GM23248 (cell line): ENCODE measurements at regions not wholly inside any gene's neighbourhood (a gene's known extent, or its start where the extent isn't known, plus 50 kb on each side); places are given as distances from the start of the nearest gene placed in this dataset.

Experiments used
- DNase-seq: peaks from one replicate; pipeline ENCODE4 v3.0.0-alpha.2; 2015
- H2AFZ ChIP-seq: fragments of 200-600 bp; sonication (generic); 2 replicates; pipeline ENCODE4 v1.6.1; 2016; ENCODE audit warnings: antibody characterized with exemption
- H3F3A ChIP-seq: fragments of 200-600 bp; sonication (generic); 2 replicates; pipeline ENCODE4 v1.6.1; 2016; ENCODE audit warnings: mild to moderate bottlenecking, antibody characterized with exemption, mixed run types; ENCODE audit not compliant: insufficient read depth
- H3K27ac ChIP-seq: fragments of 200-600 bp; sonication (generic); 2 replicates; pipeline ENCODE4 v1.5.1; 2016; ENCODE audit warnings: mild to moderate bottlenecking
- H3K27me3 ChIP-seq: fragments of 200-600 bp; sonication (generic); replicated peaks from 2 replicates; pipeline ENCODE4 v1.6.1; 2016; ENCODE audit warnings: mild to moderate bottlenecking; ENCODE audit not compliant: insufficient read depth
- H3K36me3 ChIP-seq: fragments of 200-600 bp; sonication (generic); 2 replicates; pipeline ENCODE4 v1.6.1; 2016; ENCODE audit warnings: low read depth, mild to moderate bottlenecking
- H3K4me1 ChIP-seq: fragments of 200-600 bp; sonication (generic); 2 replicates; pipeline ENCODE4 v1.6.1; 2016; ENCODE audit warnings: mild to moderate bottlenecking; ENCODE audit not compliant: insufficient read depth
- H3K4me2 ChIP-seq: fragments of 200-600 bp; sonication (generic); one replicate; pipeline ENCODE4 v1.6.1; 2016; ENCODE audit warnings: mild to moderate bottlenecking; ENCODE audit not compliant: unreplicated experiment
- H3K4me3 ChIP-seq: fragments of 200-600 bp; sonication (generic); 2 replicates; pipeline ENCODE4 v1.5.1; 2016; ENCODE audit warnings: mild to moderate bottlenecking
- H3K79me2 ChIP-seq: fragments of 200-600 bp; sonication (generic); 2 replicates; pipeline ENCODE4 v1.6.1; 2016; ENCODE audit warnings: mild to moderate bottlenecking; ENCODE audit not compliant: insufficient read depth
- H3K9ac ChIP-seq: fragments of 200-600 bp; sonication (generic); 2 replicates; pipeline ENCODE4 v1.6.1; 2016; ENCODE audit warnings: mild to moderate bottlenecking
- H3K9me2 ChIP-seq: fragments of 200-600 bp; sonication (generic); 2 replicates; pipeline ENCODE4 v1.6.1; 2016; ENCODE audit warnings: mixed run types, mild to moderate bottlenecking, moderate library complexity; ENCODE audit not compliant: insufficient read depth
- H3K9me3 ChIP-seq: fragments of 200-600 bp; sonication (generic); one replicate; pipeline ENCODE4 v1.6.1; 2017; ENCODE audit warnings: low read depth
- H4K20me1 ChIP-seq: fragments of 200-600 bp; sonication (generic); 2 replicates; pipeline ENCODE4 v1.6.0; 2016; ENCODE audit not compliant: insufficient read depth
- EZH2 ChIP-seq: fragments of 200-600 bp; sonication (generic); IDR thresholded peaks from 2 replicates; pipeline ENCODE4 v1.6.1; 2018; ENCODE audit warnings: antibody characterized with exemption, mild to moderate bottlenecking; ENCODE audit not compliant: insufficient read depth, poor library complexity, severe bottlenecking
- EZH2phosphoT487 ChIP-seq: fragments of 200-600 bp; sonication (generic); IDR thresholded peaks from 2 replicates; pipeline ENCODE4 v1.6.1; 2018; ENCODE audit warnings: antibody characterized with exemption, moderate library complexity, mild to moderate bottlenecking, low read depth; ENCODE audit not compliant: insufficient read depth
- WGBS, 2 experiments: methylation state at CpG; one replicate each; pipeline ENCODE4 v1.1.6; 2015 to 2017; ENCODE audit warnings: low lambda C conversion rate in 2 of 2, low coverage in 1 of 2; ENCODE audit errors: missing lambda C conversion rate in 2 of 2; 5-methylcytosine and 5-hydroxymethylcytosine counted together
- in situ Hi-C: fragments of 300-500 bp; cut with MboI; formaldehyde crosslinking; loops from 2 replicates; pipeline ENCODE4 v1.15.0; 2020

DNA sequence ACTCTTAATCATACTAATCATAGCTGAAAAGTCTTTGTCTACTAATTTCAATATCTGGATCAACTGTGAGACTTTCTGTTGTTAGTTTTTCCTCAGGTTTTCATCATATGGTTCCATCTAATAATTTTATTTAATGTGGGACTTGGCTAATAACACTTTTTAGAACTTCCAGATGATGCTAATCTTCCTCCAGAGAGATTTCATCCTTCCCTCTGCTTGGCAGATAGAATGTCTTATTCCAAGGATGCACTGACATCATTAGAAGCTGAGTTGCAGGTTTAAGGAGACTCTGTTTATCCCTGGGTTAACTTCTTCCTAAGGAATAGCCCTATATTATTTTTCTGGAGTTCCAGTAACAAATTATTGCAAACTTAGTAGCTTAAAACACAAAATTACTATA lies 325.6 kb downstream of the COG6 start:
- Histone ChIP-seq H3K79me2 (no peaks in the 10 kb centered on the region), H4K20me1 (no peaks in the 10 kb centered on the region), H3K4me2 (no peak overlapping the region), H3F3A (no peaks in the 10 kb centered on the region), H3K9ac (no peak overlapping the region), H3K27ac (no peak overlapping the region), H3K4me1 (no peaks in the 10 kb centered on the region), H3K27me3 (no peaks in the 10 kb centered on the region), H3K4me3 (no peak overlapping the region), H3K9me3 (no peaks in the 10 kb centered on the region), H2AFZ (no peak overlapping the region), H3K9me2 (no peaks in the 10 kb centered on the region), H3K36me3 (no peaks in the 10 kb centered on the region)
- no peak for DNase-seq
- TF ChIP-seq EZH2 (no peak), EZH2phosphoT487 (no peak)
- in situ Hi-C loops: no loop called here

DNA sequence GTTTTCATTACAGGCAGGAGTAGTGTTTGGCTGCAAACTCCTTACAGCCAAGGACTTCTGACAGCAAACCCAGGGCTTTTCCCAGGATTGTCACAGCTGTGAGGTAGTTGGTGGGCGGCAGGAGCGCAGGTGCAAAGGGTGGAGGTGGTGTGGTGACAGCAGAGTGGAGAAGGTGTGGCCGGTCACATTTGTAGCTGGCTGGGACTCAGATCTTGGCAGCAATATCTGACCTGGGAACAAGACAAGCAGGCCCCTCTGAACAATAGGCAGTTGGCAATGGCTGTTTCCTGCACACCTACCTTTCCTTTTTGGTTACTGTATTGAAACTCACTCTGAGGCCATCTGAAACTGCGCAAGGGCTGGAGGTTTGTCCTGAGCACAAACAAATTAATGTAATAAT lies 327.3 kb downstream of the COG6 start:
- Histone ChIP-seq H3K4me2 (no peak overlapping the region), H3K4me3 (no peak overlapping the region), H2AFZ (no peak overlapping the region), H3K9me2 (no peaks in the 10 kb centered on the region), H3K9me3 (no peaks in the 10 kb centered on the region), H3K79me2 (no peaks in the 10 kb centered on the region), H3K27ac (no peak overlapping the region), H4K20me1 (no peaks in the 10 kb centered on the region), H3K36me3 (no peaks in the 10 kb centered on the region), H3K4me1 (no peaks in the 10 kb centered on the region), H3K27me3 (no peaks in the 10 kb centered on the region), H3K9ac (no peak overlapping the region), H3F3A (no peaks in the 10 kb centered on the region)
- no peak for DNase-seq
- TF ChIP-seq EZH2phosphoT487 (no peak), EZH2 (no peak)
- in situ Hi-C loops: no loop called here
- 74 to 87% methylated on average over 4 of the region's 4 CpGs for WGBS, 2 experiments

DNA sequence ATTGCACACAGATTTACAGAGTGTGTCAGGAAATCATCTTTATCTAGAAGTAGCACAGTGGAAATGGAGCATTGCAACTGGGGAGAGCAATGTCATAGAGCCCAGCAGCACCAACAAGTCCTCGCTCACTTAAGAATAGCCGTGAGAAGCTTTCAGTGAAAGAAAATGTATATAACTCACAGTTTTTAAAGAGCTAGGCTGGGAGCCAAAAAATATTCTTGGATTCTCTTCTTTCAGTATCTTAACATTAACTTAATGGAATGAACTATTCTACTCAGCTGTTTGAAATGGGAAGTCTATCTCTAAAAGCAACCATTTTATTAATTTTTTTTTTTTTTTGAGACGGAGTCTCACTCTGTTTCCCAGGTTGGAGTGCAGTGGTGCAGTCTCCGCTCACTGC lies 329.6 kb downstream of the COG6 start:
- Histone ChIP-seq H3F3A (no peaks in the 10 kb centered on the region), H3K27me3 (no peaks in the 10 kb centered on the region), H3K4me1 (no peaks in the 10 kb centered on the region), H4K20me1 (no peaks in the 10 kb centered on the region), H3K4me2 (no peak overlapping the region), H3K4me3 (no peak overlapping the region), H2AFZ (no peak overlapping the region), H3K9me3 (no peaks in the 10 kb centered on the region), H3K9me2 (no peaks in the 10 kb centered on the region), H3K9ac (no peak overlapping the region), H3K79me2 (no peaks in the 10 kb centered on the region), H3K27ac (no peak overlapping the region), H3K36me3 (no peaks in the 10 kb centered on the region)
- in situ Hi-C loops: no loop called here
- no peak for DNase-seq
- TF ChIP-seq EZH2phosphoT487: no peak
- TF ChIP-seq EZH2: no peak
- 66 to 72% methylated on average over 4 of the region's 4 CpGs for WGBS, 2 experiments

GRCh38 chr13:39988351-39988750 lies 332.9 kb downstream of the COG6 start:
- no peak overlapping the region for H3K4me2 ChIP-seq
- H3K27ac ChIP-seq: no peak overlapping the region
- no peaks in the 10 kb centered on the region for H3K9me2 ChIP-seq
- H2AFZ ChIP-seq: no peak overlapping the region
- H3K79me2 ChIP-seq: no peaks in the 10 kb centered on the region
- H4K20me1 ChIP-seq: no peaks in the 10 kb centered on the region
- H3K9ac ChIP-seq: no peak overlapping the region
- no peaks in the 10 kb centered on the region for H3K4me1 ChIP-seq
- H3K27me3 ChIP-seq: no peaks in the 10 kb centered on the region
- in situ Hi-C loops: no loop called here
- no peaks in the 10 kb centered on the region for H3K36me3 ChIP-seq
- whole genome bisulfite sequencing, 2 experiments: 43 to 46% methylated on average over 6 of the region's 6 CpGs
- no peaks in the 10 kb centered on the region for H3F3A ChIP-seq
- no peaks in the 10 kb centered on the region for H3K9me3 ChIP-seq
- DNase-seq: no peak
- no peak for TF ChIP-seq EZH2
- no peak for TF ChIP-seq EZH2phosphoT487
- no peak overlapping the region for H3K4me3 ChIP-seq

DNA sequence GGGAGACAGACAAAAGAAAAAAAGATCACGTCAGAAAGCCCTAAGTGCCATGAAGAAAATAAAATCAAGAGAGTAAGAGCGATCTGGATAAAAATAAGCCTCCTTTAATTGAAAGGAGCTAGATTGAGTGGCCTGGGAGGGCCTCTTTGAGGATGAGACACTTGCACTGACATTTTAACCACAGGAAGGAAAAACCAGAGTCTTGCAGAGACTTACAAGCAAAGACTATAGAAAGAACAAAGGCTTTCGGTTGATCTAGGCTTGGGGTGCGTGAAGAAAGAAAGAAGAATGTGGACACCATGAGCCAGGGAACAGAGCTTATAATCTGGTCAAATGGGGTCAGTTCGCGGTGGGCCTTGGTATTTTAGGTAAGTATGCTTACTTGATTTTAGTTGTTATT lies 342.7 kb downstream of the COG6 start:
- WGBS, 2 experiments: 70 to 72% methylated on average over 6 of the region's 6 CpGs
- H3K27ac ChIP-seq: no peak overlapping the region
- no peaks in the 10 kb centered on the region for H3F3A ChIP-seq

More for the DNA sequence above, 342.7 kb downstream of the COG6 start:
- no peaks in the 10 kb centered on the region for H4K20me1 ChIP-seq
- no peaks in the 10 kb centered on the region for H3K79me2 ChIP-seq
- no peak for TF ChIP-seq EZH2
- no peak for TF ChIP-seq EZH2phosphoT487
- no peaks in the 10 kb centered on the region for H3K4me1 ChIP-seq
- H3K27me3 ChIP-seq: no peaks in the 10 kb centered on the region
- no peaks in the 10 kb centered on the region for H3K36me3 ChIP-seq
- no peak overlapping the region for H3K9ac ChIP-seq
- in situ Hi-C loops: no loop called here
- H3K4me3 ChIP-seq: no peak overlapping the region
- H2AFZ ChIP-seq: no peak overlapping the region
- H3K9me2 ChIP-seq: no peaks in the 10 kb centered on the region
- no peak overlapping the region for H3K4me2 ChIP-seq
- H3K9me3 ChIP-seq: no peaks in the 10 kb centered on the region
- no peak for DNase-seq
